ENCODE measurements at regions not wholly inside any gene's neighbourhood (a gene's known extent, or its start where the extent isn't known, plus 50 kb on each side); places are given as distances from the start of the nearest gene placed in this dataset.

GRCh38 chr3:87800516-87800915 lies 258.3 kb downstream of the CGGBP1 start (continued):
- TF ChIP-seq ZNF292 (tag by site-specific recombination; IDR thresholded peaks at IDR 0.05; ENCODE audit: borderline replicate concordance, low read depth) (no peak), ZBTB21 (tag by site-specific recombination; IDR thresholded peaks at IDR 0.05) (no peak), ZNF488 (tag by site-specific recombination; IDR thresholded peaks at IDR 0.05) (no peak)

GRCh38 chr3:87798567-87798947 lies 260.2 kb downstream of the CGGBP1 start:
- POLR2A ChIA-PET = no interaction called here
- no peaks in the 10 kb centered on the region for H3K9me3 ChIP-seq (ENCODE audit: control insufficient read depth, insufficient read depth, low read depth, low read length)
- H3K4me3 ChIP-seq (ENCODE audit: low read depth, low read length) = no peak overlapping the region
- no peak overlapping the region for H3K27ac ChIP-seq (ENCODE audit: extremely low read depth, low read depth, low read length)
- H3K4me1 ChIP-seq (ENCODE audit: control insufficient read depth, insufficient read depth, low read length) = no peaks in the 10 kb centered on the region
- no peaks in the 10 kb centered on the region for H3K36me3 ChIP-seq (ENCODE audit: control insufficient read depth in 2 of 2, insufficient read depth in 1 of 2, low read length in 2 of 2)
- CTCF ChIA-PET = interaction anchor here (0.6 kb wide), 1 partner anchor 200 kb away, joined by 5 read pairs; no protein-coding TSS in a partner anchor
- TF ChIP-seq ZBTB26 (tag by site-specific recombination; optimal IDR thresholded peaks at IDR 0.05) (no peak), ZNF433 (tag by site-specific recombination; IDR thresholded peaks at IDR 0.05; ENCODE audit: low read depth) (no peak)

GRCh38 chr3:87797872-87798566 lies 260.8 kb downstream of the CGGBP1 start:
- H3K4me3 ChIP-seq (ENCODE audit: low read depth, low read length) = no peak overlapping the region
- TF ChIP-seq ZNF585B (tag by site-specific recombination; IDR thresholded peaks at IDR 0.05) (no peak), ZNF114 (tag by site-specific recombination; IDR thresholded peaks at IDR 0.05) (no peak), ZNF549 (tag by site-specific recombination; IDR thresholded peaks at IDR 0.05) (no peak), ZBTB17 (tag by site-specific recombination; IDR thresholded peaks at IDR 0.05) (no peak), ZNF521 (tag by site-specific recombination; IDR thresholded peaks at IDR 0.05) (no peak), KLF8 (tag by site-specific recombination; IDR thresholded peaks at IDR 0.05) (no peak)
- ChIA-PET CTCF (interaction anchor here (0.6 kb wide), 1 partner anchor 201 kb away, joined by 5 read pairs; no protein-coding TSS in a partner anchor), POLR2A (no interaction called here)
- no peak overlapping the region for H3K27ac ChIP-seq (ENCODE audit: extremely low read depth, low read depth, low read length)
- no peaks in the 10 kb centered on the region for H3K36me3 ChIP-seq (ENCODE audit: control insufficient read depth in 2 of 2, insufficient read depth in 1 of 2, low read length in 2 of 2)
- H3K4me1 ChIP-seq (ENCODE audit: control insufficient read depth, insufficient read depth, low read length) = no peaks in the 10 kb centered on the region
- H3K9me3 ChIP-seq (ENCODE audit: control insufficient read depth, insufficient read depth, low read depth, low read length) = no peaks in the 10 kb centered on the region

- Histone ChIP-seq H3K27ac (ENCODE audit: extremely low read depth, low read depth, low read length) (no peak overlapping the region), H3K36me3 (ENCODE audit: control insufficient read depth in 2 of 2, insufficient read depth in 1 of 2, low read length in 2 of 2) (no peaks in the 10 kb centered on the region), H3K9me3 (ENCODE audit: control insufficient read depth, insufficient read depth, low read depth, low read length) (no peaks in the 10 kb centered on the region), H3K4me1 (ENCODE audit: control insufficient read depth, insufficient read depth, low read length) (no peaks in the 10 kb centered on the region), H3K4me3 (ENCODE audit: low read depth, low read length) (no peak overlapping the region)
- CTCF ChIA-PET = no interaction called here
- POLR2A ChIA-PET = no interaction called here
- no peak for TF ChIP-seq OVOL3 (tag by site-specific recombination; IDR thresholded peaks at IDR 0.05)
- TF ChIP-seq ZNF571 (tag by site-specific recombination; IDR thresholded peaks at IDR 0.05) = no peak
- no peak for TF ChIP-seq KLF7 (tag by site-specific recombination; IDR thresholded peaks at IDR 0.05; ENCODE audit: borderline replicate concordance)
- no peak for TF ChIP-seq ZNF19 (tag by site-specific recombination; IDR thresholded peaks at IDR 0.05; ENCODE audit: low read depth)
- TF ChIP-seq ZNF416 (tag by site-specific recombination; IDR thresholded peaks at IDR 0.05) = no peak
- TF ChIP-seq PATZ1 (tag by site-specific recombination; IDR thresholded peaks at IDR 0.05) = no peak
- TF ChIP-seq ZNF426 (tag by site-specific recombination; IDR thresholded peaks at IDR 0.05) = no peak
- no peak for TF ChIP-seq ZNF155 (tag by site-specific recombination; IDR thresholded peaks at IDR 0.05)
- TF ChIP-seq ZNF704 (tag by site-specific recombination; IDR thresholded peaks at IDR 0.05) = no peak
Observed at GRCh38 chr3:87796843-87797185, 262.0 kb downstream of the CGGBP1 start.

All from HEK293 (cell line).